Astrocyte (in vitro differentiated cells and primary cell): ENCODE measurements at regions not wholly inside any gene's neighbourhood (a gene's known extent, or its start where the extent isn't known, plus 50 kb on each side); places are given as distances from the start of the nearest gene placed in this dataset.

Source experiments
- CTCF ChIP-seq: IDR thresholded peaks from 2 replicates; pipeline ENCODE4 v1.5.1; 2011; ENCODE audit warnings: low read depth, mild to moderate bottlenecking, inconsistent platforms, low read length, moderate library complexity; ENCODE audit not compliant: insufficient read depth
- EZH2 ChIP-seq: IDR thresholded peaks from 2 replicates; pipeline ENCODE4 v1.6.1; 2012; ENCODE audit warnings: mild to moderate bottlenecking, low read length, inconsistent platforms; ENCODE audit not compliant: insufficient read depth

- TF ChIP-seq EZH2 = no peak
- TF ChIP-seq CTCF = no peak
Observed at GRCh38 chr16:17983847-17984639, 352.5 kb downstream of the NPIPA8 start.
